ENCODE measurements at regions not wholly inside any gene's neighbourhood (a gene's known extent, or its start where the extent isn't known, plus 50 kb on each side); places are given as distances from the start of the nearest gene placed in this dataset.

DNA sequence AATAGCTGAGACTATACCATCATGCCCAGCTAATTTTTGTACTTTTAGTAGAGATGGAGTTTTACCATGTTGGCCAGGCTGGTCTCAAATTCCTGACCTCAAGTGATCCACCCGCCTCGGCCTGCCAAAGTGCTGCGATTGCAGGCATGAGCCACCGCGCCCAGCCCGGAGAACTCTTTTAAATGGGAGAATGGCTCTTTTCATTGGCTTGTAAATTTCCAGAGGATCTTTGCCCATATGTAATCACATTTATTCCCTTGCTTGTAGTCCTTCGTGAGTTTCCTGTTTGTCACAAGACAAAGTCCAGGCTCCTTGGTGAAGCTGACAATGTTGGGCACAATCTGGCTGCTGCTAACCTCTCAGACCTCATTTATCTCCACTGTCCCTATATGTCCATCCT, 135.1 kb downstream of the CEP57L1 start:
- DNase-seq (ENCODE audit: low read depth in 1 of 2, low spot score in 1 of 2): no peak

DNA sequence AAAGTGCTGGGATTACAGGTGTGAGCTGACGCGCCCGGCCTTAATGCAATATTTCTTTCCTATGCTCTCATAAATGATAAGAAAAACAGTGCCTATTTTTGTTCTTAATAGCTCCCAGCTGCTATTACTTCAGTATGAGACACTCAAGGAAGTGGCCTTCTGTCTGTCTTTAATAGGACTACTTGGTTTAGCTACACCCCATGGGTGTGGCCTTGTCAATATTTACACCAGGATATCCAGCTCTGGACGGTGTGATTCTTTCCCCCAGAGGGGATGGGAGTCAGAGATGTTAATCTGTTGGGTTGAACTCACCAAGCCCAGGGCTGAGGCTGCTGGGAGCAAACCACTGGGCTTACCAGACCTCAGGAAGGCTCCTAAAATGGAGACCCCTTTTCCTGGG, 134.2 kb downstream of the CEP57L1 start:
- no peak for DNase-seq (ENCODE audit: low read depth in 1 of 2, low spot score in 1 of 2)

DNA sequence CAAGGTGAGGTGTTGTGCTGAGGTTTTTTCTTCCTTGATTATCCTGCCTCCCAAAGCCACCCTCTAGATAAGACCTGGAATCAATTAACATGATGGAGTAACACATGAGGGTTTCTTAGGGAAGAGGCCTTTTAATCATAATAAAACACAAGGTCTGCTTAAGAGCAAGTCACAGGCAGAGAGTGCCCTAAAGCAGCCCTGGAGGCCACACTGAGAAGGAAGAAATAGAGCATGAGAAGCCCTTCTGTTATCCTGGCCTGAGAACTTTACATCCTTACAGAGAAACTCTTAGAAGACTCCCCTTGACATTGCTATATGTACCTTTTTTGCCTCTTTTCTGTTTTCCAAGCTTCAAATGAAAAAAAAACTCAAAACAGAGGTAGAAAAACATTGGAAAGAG, 132.3 kb downstream of the CEP57L1 start:
- no peak for DNase-seq (ENCODE audit: low read depth in 1 of 2, low spot score in 1 of 2)

DNA sequence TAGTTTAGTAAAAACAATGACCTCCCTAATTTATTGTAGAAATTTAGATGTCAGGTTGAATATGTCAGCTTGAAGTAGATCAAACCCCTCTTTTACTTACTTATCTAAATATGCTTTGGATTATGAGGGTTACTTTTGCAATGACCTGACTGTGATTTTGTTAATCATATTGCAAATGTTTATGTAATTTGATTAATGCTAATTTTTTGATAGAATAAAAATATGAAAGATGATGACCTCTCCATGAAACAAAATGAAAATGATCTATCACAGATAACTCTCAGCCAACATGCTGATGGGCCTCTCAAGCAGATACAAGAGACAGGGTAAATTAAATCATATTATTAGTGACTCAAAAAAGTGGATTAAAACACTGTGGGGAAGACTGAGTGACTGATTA, 131.0 kb downstream of the CEP57L1 start:
- DNase-seq (ENCODE audit: low read depth in 1 of 2, low spot score in 1 of 2): no peak

DNA sequence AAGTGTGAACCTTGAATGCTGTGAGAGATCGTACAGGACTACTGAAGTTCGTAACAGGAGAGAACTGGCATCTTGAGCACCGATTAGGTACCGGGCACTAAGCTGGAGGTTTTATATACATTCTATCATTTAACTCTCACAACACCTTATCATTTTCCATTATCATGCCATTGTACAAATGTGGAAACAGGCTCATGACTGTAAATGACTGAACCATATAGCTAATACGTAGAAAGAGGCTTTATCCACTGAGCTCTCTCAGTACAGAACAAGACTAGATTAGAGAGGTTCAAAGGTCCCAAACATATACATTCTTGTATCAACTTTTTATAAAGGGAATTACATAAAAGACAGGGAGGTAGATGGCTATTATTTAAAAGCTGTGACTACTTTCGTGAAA, 130.6 kb downstream of the CEP57L1 start:
- DNase-seq (ENCODE audit: low read depth in 1 of 2, low spot score in 1 of 2): no peak

DNA sequence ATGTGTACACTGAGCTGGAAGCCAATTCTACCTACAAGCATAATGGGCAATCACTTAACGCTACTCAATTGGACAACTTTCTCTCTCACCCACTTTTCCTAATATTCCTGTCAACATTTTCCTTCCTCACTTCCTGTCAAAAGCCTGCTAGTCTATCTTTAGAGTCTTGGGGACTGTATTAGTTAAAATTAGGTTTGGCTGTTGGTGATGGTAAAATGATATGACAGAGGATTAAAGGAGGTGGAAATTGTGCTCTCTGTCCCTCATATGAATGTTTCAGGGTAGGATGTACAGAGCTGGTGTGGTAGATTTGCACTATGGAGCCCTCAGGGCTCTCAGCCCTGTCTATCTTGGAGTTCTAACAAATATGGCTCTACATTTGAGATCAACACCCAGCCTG, 129.7 kb downstream of the CEP57L1 start:
- DNase-seq (ENCODE audit: low read depth in 1 of 2, low spot score in 1 of 2): no peak

DNA sequence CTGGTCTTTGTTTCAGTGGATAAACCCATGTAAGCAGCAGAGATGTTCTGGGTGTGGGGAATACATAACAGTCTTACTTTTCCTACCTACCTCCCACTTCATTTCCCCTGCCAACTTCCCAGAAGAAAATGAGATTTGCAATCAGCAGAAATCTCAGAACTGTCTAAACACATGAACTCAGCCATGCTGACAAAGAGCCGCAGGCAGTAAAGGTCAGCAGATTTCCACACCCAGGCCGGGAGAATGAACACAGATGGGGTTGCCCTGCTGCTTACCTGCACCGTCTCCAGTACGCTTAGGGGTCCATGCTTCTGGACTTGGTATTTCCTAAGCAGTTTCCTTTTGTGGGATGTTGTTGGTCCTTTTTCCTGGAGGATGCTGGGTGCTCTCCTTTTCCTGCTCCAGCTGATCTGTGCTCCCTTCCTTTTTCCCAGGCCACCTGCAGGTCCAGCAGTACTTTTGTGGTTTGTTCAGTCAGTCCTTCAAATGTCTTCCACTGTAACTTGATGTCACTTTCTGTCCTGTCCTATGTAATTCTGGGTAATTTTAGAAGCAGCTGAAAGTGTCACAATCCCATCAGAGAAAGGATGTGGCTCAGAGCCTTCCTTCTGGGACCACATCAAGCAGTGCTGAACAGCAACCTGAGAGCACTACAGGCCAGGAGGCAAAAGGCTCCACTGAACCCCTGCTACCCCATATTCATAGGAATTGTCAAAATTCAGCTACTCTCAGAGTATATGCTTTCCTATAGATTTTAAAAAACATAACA, 129.0 kb downstream of the CEP57L1 start:
- no peak for DNase-seq (ENCODE audit: low read depth in 1 of 2, low spot score in 1 of 2)

DNA sequence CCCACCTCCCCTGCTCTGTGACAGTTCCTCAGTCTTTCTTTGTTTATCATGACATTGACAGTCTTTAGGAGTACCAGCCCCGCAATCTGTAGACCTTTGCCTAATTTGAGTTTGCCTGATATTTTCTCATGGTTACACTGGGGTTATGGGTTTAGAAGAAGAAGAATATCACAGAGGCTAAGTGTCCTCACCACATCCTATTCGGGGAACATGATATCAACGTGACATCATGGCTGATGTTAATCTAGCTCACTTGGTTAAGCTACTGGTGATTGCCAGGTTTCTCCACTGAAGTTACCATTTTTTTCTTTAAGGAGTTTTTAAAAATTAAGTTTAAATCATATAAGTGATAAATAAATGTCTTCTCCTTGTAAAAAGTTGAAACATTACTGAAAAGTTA, 127.5 kb downstream of the CEP57L1 start:
- no peak for DNase-seq (ENCODE audit: low read depth in 1 of 2, low spot score in 1 of 2)

DNA sequence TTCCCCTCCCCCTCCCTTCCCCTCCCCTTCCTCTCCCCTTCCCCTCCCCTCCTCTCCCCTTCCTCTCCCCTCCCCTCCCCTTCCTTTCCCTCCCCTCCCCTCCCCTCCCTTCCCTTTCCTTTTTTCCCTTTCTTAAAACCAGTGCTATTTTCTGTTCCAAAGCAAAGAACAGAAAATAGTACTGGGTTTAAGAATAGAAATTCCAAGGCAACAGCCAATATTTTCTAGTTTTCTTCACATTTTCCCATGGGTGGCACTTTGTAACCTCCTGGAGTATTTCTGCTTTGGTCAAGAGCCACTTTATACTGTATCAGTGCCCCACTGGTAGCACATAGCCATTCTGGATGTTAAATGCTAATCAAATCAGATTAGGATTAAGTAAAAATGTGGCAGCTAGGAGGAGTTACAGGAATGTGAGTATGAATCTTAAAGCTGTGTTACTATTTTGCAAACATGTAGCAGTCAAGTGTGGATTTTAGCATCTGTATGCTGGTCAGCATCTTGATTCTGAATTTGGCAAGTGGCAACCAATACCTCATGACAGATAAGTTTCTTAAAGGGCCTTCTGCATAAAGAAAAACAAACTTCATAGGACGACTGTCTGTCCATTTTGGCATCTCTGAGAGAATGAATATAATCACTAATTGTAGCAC, 126.4 kb downstream of the CEP57L1 start:
- no peak for DNase-seq (ENCODE audit: low read depth in 1 of 2, low spot score in 1 of 2)
